ENCODE measurements at regions not wholly inside any gene's neighbourhood (a gene's known extent, or its start where the extent isn't known, plus 50 kb on each side); places are given as distances from the start of the nearest gene placed in this dataset.

GRCh38 chr4:152172146-152172545, 363.7 kb downstream of the FBXW7 start:
- Histone ChIP-seq H3K4me1 (ENCODE audit: insufficient read depth, low read length) (no peaks in the 10 kb centered on the region), H3K27me3 (ENCODE audit: insufficient read depth, low read length) (no peaks in the 10 kb centered on the region), H3K4me3 (ENCODE audit: low read length in 2 of 2) (no peak overlapping the region), H3K9me3 (ENCODE audit: control insufficient read depth in 1 of 2, low read length in 2 of 2) (no peaks in the 10 kb centered on the region), H3K27ac (ENCODE audit: low read depth, low read length) (no peak overlapping the region), H3K36me3 (ENCODE audit: insufficient read depth, low read length) (no peaks in the 10 kb centered on the region)
- intact Hi-C loops (cut with micrococcal nuclease): no loop called here
- Mint-ChIP-seq H3K27ac (no peak overlapping the region), H3K27me3 (peaks cover 0 to 1% of the 10 kb centered on the region in 2 donors), H3K36me3 (no peaks in the 10 kb centered on the region), H3K4me1 (peaks cover 0 to 1% (median 0%) of the 10 kb centered on the region in 4 donors), H3K4me3 (no peak overlapping the region), H3K9me3 (peaks cover 0 to 2% (median 0%) of the 10 kb centered on the region in 8 donors)
- POLR2A ChIA-PET (ENCODE audit: partially characterized antibody): no interaction called here
- no peak for DNase-seq
- CTCF ChIA-PET (ENCODE audit: partially characterized antibody): interaction anchor here (0.7 kb wide), 1 partner anchor 107 kb away, joined by 3 read pairs; no protein-coding TSS in a partner anchor

GRCh38 chr4:152171556-152171955, 364.3 kb downstream of the FBXW7 start:
- no peaks in the 10 kb centered on the region for H3K36me3 Mint-ChIP-seq
- H3K4me3 ChIP-seq (ENCODE audit: low read length in 2 of 2): no peak overlapping the region
- CTCF ChIA-PET (ENCODE audit: partially characterized antibody): interaction anchor here (0.7 kb wide), 1 partner anchor 107 kb away, joined by 3 read pairs; no protein-coding TSS in a partner anchor

GRCh38 chr4:152169683-152170082, 366.2 kb downstream of the FBXW7 start:
- Histone ChIP-seq H3K4me3 (ENCODE audit: low read length in 2 of 2) (no peak overlapping the region), H3K27me3 (ENCODE audit: insufficient read depth, low read length) (no peaks in the 10 kb centered on the region), H3K36me3 (ENCODE audit: insufficient read depth, low read length) (no peaks in the 10 kb centered on the region), H3K27ac (ENCODE audit: low read depth, low read length) (no peak overlapping the region), H3K9me3 (ENCODE audit: control insufficient read depth in 1 of 2, low read length in 2 of 2) (no peaks in the 10 kb centered on the region), H3K4me1 (ENCODE audit: insufficient read depth, low read length) (no peaks in the 10 kb centered on the region)
- Mint-ChIP-seq H3K36me3 (no peaks in the 10 kb centered on the region), H3K27ac (no peak overlapping the region), H3K4me3 (no peak overlapping the region), H3K4me1 (peaks cover 0 to 3% (median 0%) of the 10 kb centered on the region in 4 donors), H3K27me3 (peaks cover 0 to 3% of the 10 kb centered on the region in 2 donors), H3K9me3 (peaks cover 0 to 2% (median 0%) of the 10 kb centered on the region in 8 donors)
- ChIA-PET CTCF (ENCODE audit: partially characterized antibody) (interaction anchor here (0.5 kb wide), 1 partner anchor 766 kb away, joined by 3 read pairs; no protein-coding TSS in a partner anchor), POLR2A (ENCODE audit: partially characterized antibody) (no interaction called here)
- no peak for DNase-seq
- intact Hi-C loops (cut with micrococcal nuclease): no loop called here

More at GRCh38 chr4:152171556-152171955, 364.3 kb downstream of the FBXW7 start:
- no peak overlapping the region for H3K27ac ChIP-seq (ENCODE audit: low read depth, low read length)
- no peaks in the 10 kb centered on the region for H3K36me3 ChIP-seq (ENCODE audit: insufficient read depth, low read length)
- no peak for DNase-seq
- peaks cover 0 to 1% of the 10 kb centered on the region in 2 donors for H3K27me3 Mint-ChIP-seq
- intact Hi-C loops (cut with micrococcal nuclease): no loop called here
- H3K4me1 Mint-ChIP-seq: peaks cover 0 to 1% (median 0%) of the 10 kb centered on the region in 4 donors
- H3K4me3 Mint-ChIP-seq: no peak overlapping the region
- no peaks in the 10 kb centered on the region for H3K27me3 ChIP-seq (ENCODE audit: insufficient read depth, low read length)
- POLR2A ChIA-PET (ENCODE audit: partially characterized antibody): no interaction called here
- no peaks in the 10 kb centered on the region for H3K9me3 ChIP-seq (ENCODE audit: control insufficient read depth in 1 of 2, low read length in 2 of 2)
- no peaks in the 10 kb centered on the region for H3K4me1 ChIP-seq (ENCODE audit: insufficient read depth, low read length)
- H3K27ac Mint-ChIP-seq: peak overlapping the region in 1 of 7 donors; percentile 57
- H3K9me3 Mint-ChIP-seq: peaks cover 0 to 2% (median 0%) of the 10 kb centered on the region in 8 donors

GRCh38 chr4:152168987-152169616, 366.8 kb downstream of the FBXW7 start:
- no peaks in the 10 kb centered on the region for H3K27me3 ChIP-seq (ENCODE audit: insufficient read depth, low read length)
- no peak overlapping the region for H3K27ac ChIP-seq (ENCODE audit: low read depth, low read length)
- no peaks in the 10 kb centered on the region for H3K4me1 ChIP-seq (ENCODE audit: insufficient read depth, low read length)
- Mint-ChIP-seq H3K27me3 (peaks cover 0 to 5% of the 10 kb centered on the region in 2 donors), H3K36me3 (no peaks in the 10 kb centered on the region), H3K9me3 (peaks cover 0 to 2% (median 0%) of the 10 kb centered on the region in 8 donors), H3K27ac (no peak overlapping the region), H3K4me1 (peaks cover 0 to 4% (median under 1%) of the 10 kb centered on the region in 4 donors), H3K4me3 (no peak overlapping the region)
- no peaks in the 10 kb centered on the region for H3K36me3 ChIP-seq (ENCODE audit: insufficient read depth, low read length)
- H3K4me3 ChIP-seq (ENCODE audit: low read length in 2 of 2): no peak overlapping the region
- intact Hi-C loops (cut with micrococcal nuclease): no loop called here
- ChIA-PET POLR2A (ENCODE audit: partially characterized antibody) (no interaction called here), CTCF (ENCODE audit: partially characterized antibody) (interaction anchor here (0.5 kb wide), 1 partner anchor 765 kb away, joined by 3 read pairs; no protein-coding TSS in a partner anchor)
- no peaks in the 10 kb centered on the region for H3K9me3 ChIP-seq (ENCODE audit: control insufficient read depth in 1 of 2, low read length in 2 of 2)
- DNase-seq: no peak

- H3K9me3 ChIP-seq (ENCODE audit: control insufficient read depth in 1 of 2, low read length in 2 of 2): no peaks in the 10 kb centered on the region
- H3K4me3 ChIP-seq (ENCODE audit: low read length in 2 of 2): no peak overlapping the region
- no peak for DNase-seq
- no peaks in the 10 kb centered on the region for H3K27me3 ChIP-seq (ENCODE audit: insufficient read depth, low read length)
- ChIA-PET CTCF (ENCODE audit: partially characterized antibody) (no interaction called here), POLR2A (ENCODE audit: partially characterized antibody) (no interaction called here)
- Mint-ChIP-seq H3K36me3 (no peaks in the 10 kb centered on the region), H3K4me1 (peaks cover 0 to 4% (median 1%) of the 10 kb centered on the region in 4 donors), H3K27me3 (peaks cover 0 to 5% of the 10 kb centered on the region in 2 donors), H3K9me3 (peaks cover 0 to 2% (median 0%) of the 10 kb centered on the region in 8 donors), H3K4me3 (no peak overlapping the region), H3K27ac (no peak overlapping the region)
- H3K4me1 ChIP-seq (ENCODE audit: insufficient read depth, low read length): no peaks in the 10 kb centered on the region
- intact Hi-C loops (cut with micrococcal nuclease): no loop called here
- no peak overlapping the region for H3K27ac ChIP-seq (ENCODE audit: low read depth, low read length)
- no peaks in the 10 kb centered on the region for H3K36me3 ChIP-seq (ENCODE audit: insufficient read depth, low read length)
Observed at GRCh38 chr4:152166567-152166966, 369.3 kb downstream of the FBXW7 start.

- Mint-ChIP-seq H3K9me3 (no peaks in the 10 kb centered on the region), H3K27me3 (peaks cover 0 to 5% of the 10 kb centered on the region in 2 donors), H3K4me1 (peaks cover 2 to 6% (median 4%) of the 10 kb centered on the region in 4 donors), H3K27ac (peak overlapping the region in 1 of 7 donors; percentile 57), H3K4me3 (no peak overlapping the region), H3K36me3 (no peaks in the 10 kb centered on the region)
- DNase-seq: no peak
- no peaks in the 10 kb centered on the region for H3K36me3 ChIP-seq (ENCODE audit: insufficient read depth, low read length)
- H3K27me3 ChIP-seq (ENCODE audit: insufficient read depth, low read length): no peaks in the 10 kb centered on the region
- intact Hi-C loops (cut with micrococcal nuclease): no loop called here
- ChIA-PET POLR2A (ENCODE audit: partially characterized antibody) (no interaction called here), CTCF (ENCODE audit: partially characterized antibody) (no interaction called here)
- no peak overlapping the region for H3K27ac ChIP-seq (ENCODE audit: low read depth, low read length)
- H3K4me3 ChIP-seq (ENCODE audit: low read length in 2 of 2): no peak overlapping the region
- H3K4me1 ChIP-seq (ENCODE audit: insufficient read depth, low read length): no peaks in the 10 kb centered on the region
- H3K9me3 ChIP-seq (ENCODE audit: control insufficient read depth in 1 of 2, low read length in 2 of 2): no peaks in the 10 kb centered on the region
Observed at GRCh38 chr4:152165846-152166245, 370.0 kb downstream of the FBXW7 start.

- no peak overlapping the region for H3K27ac Mint-ChIP-seq
- no peaks in the 10 kb centered on the region for H3K36me3 Mint-ChIP-seq
- H3K9me3 Mint-ChIP-seq: no peaks in the 10 kb centered on the region
- intact Hi-C loops (cut with micrococcal nuclease): no loop called here
- no peak overlapping the region for H3K27ac ChIP-seq (ENCODE audit: low read depth, low read length)
- no peak for DNase-seq
- ChIA-PET POLR2A (ENCODE audit: partially characterized antibody) (no interaction called here), CTCF (ENCODE audit: partially characterized antibody) (no interaction called here)
- H3K4me1 ChIP-seq (ENCODE audit: insufficient read depth, low read length): no peaks in the 10 kb centered on the region
- H3K27me3 Mint-ChIP-seq: peaks cover 0 to 5% of the 10 kb centered on the region in 2 donors
- H3K4me3 ChIP-seq (ENCODE audit: low read length in 2 of 2): no peak overlapping the region
- no peaks in the 10 kb centered on the region for H3K27me3 ChIP-seq (ENCODE audit: insufficient read depth, low read length)
- H3K4me3 Mint-ChIP-seq: no peak overlapping the region
- H3K9me3 ChIP-seq (ENCODE audit: control insufficient read depth in 1 of 2, low read length in 2 of 2): no peaks in the 10 kb centered on the region
- H3K36me3 ChIP-seq (ENCODE audit: insufficient read depth, low read length): no peaks in the 10 kb centered on the region
- H3K4me1 Mint-ChIP-seq: peaks cover 2 to 6% (median 4%) of the 10 kb centered on the region in 4 donors
Observed at GRCh38 chr4:152165146-152165545, 370.7 kb downstream of the FBXW7 start.

Data from CD4-positive, alpha-beta memory T cell (primary cell).